ENCODE measurements at regions not wholly inside any gene's neighbourhood (a gene's known extent, or its start where the extent isn't known, plus 50 kb on each side); places are given as distances from the start of the nearest gene placed in this dataset.
"Not testable (repeated sequence)": the region's sequence is repeated elsewhere in the genome, so short reads cannot be mapped to it uniquely, and the experiment has no call there.

DNA sequence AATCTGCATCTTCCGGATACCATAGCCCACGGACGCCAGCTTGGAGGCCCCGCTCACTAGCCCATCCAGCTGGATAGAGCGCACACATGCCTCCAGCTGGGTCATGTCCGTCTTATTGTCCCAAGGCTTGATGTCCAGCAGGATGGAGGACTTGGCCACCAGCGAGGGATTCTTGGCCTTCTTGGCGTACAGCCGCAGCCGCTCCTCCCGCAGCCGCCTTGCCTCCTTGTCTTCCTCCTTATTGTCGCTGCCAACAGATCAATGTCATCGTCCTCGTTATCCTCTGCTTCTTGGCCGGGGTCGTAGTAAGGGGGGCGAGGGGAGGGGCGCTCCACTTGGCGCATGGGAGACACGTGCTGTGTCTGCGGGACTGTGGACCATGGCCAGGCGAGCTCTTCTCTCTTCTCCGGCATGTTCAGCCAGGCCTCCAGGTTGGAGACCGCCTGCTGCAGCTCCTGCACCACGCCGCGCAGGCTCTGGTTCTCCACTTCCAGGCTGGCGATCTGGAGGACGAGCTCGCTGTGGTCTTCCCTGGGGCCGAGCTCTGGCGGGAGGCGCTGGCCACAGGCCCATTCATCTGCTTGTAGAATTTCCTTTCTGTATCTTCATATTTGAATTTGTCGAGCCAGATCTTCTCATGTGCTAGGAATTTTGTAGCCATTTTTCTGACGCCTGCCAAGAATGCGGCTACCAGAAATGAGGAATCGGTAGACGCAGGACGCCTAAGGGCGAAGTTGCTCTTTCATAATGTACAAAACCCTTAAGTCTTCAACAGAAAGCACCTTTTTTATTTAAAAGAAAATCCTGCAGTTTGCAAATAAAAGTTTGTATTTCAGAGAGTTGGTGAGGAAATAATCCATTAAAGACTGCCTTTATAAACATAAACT, 60.1 kb upstream of the PTPRK start:
- DNase-seq: no peak

DNA sequence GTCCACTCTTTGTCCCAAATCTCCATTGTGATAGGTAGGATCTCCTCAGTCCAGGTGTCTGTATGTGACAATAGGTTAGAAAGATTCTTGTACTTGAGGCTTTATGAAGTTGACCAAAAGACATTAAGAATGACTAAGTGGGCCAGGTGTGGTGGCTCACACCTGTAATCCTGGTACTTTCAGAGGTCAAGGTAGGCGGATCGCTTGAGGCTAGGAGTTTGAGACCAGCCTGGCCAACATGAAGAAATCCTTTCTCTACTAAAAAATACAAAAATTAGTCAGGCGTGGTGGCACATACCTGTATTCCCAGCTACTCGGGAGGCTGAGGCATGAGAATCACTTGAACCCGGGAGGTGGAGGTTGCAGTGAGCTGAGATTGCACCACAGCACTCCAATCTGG, 54.9 kb upstream of the PTPRK start:
- DNase-seq: not testable (repeated sequence)

DNA sequence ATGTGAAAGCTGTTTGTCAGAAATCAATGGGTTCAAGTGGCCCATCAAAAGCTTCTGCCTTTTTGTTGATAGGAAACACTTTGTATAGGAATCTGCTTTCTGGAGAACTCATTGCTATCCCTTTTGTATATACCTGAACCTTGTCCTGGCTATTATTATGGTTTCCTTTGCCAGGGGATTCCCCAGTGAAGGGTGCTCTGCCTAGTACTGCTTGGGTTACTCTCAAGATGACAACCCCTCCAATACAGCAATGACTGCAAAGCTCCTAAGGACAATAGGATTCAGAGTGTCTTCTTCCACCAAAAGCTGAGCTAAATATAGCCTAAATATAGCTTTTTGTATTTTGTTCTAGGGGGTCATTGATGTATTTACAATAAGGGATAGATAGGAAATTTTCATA, 54.0 kb upstream of the PTPRK start:
- DNase-seq: no peak

DNA sequence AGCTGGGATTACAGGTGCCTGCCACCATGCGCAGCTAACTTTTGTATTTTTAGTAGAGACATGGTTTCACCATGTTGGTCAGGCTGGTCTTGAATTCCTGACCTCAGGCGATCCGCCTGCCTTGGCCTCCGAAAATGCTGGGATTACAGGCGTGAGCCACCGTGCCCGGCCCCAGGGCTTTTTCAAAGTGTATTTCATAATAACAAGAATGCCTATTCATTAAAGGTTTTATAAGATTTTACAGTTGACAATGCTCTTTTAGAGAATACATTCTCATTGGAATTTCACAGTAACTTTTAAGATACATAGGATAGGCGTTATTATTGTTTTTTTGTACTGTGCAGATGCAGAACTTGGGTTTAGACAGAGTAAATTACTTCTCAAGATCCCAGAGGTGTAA, 52.6 kb upstream of the PTPRK start:
- no peak for DNase-seq

DNA sequence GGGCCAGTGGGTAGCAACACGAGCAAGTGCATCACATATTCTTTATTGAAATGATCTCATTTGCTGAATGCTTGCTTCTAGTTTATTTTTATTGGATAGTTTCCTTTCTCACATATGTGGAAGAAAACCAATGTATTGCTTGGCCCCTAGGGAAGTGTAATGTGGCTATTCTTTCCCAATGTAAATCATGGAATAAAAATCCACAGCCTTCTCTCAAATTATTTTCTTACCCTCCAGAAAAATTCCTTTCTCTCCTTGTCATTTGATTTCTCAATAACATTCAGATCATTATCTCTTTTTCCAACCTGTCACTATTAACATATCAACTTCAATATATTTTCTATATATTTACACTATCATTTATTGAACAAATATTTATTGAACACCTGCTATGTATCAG, 51.9 kb upstream of the PTPRK start:
- no peak for DNase-seq

DNA sequence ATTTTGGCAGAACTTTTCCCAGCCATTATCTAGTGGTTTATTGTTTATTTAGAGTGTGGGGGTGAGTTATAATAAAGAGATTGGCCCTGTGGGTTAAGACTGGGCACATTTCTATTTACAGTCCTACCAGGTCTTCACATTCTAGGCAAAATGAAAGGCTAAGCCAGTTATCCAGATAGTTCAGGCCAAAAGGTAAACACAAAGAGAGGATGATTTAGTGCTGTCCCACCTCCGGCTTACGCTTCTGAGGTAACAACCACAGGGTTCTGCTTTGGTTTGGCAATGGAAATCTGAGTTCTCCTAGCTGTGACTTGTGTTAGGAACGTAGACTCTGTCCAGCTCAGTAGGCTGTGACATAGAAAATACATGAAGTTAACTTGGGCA, 50.3 kb upstream of the PTPRK start:
- DNase-seq: peak; percentile 2

DNA sequence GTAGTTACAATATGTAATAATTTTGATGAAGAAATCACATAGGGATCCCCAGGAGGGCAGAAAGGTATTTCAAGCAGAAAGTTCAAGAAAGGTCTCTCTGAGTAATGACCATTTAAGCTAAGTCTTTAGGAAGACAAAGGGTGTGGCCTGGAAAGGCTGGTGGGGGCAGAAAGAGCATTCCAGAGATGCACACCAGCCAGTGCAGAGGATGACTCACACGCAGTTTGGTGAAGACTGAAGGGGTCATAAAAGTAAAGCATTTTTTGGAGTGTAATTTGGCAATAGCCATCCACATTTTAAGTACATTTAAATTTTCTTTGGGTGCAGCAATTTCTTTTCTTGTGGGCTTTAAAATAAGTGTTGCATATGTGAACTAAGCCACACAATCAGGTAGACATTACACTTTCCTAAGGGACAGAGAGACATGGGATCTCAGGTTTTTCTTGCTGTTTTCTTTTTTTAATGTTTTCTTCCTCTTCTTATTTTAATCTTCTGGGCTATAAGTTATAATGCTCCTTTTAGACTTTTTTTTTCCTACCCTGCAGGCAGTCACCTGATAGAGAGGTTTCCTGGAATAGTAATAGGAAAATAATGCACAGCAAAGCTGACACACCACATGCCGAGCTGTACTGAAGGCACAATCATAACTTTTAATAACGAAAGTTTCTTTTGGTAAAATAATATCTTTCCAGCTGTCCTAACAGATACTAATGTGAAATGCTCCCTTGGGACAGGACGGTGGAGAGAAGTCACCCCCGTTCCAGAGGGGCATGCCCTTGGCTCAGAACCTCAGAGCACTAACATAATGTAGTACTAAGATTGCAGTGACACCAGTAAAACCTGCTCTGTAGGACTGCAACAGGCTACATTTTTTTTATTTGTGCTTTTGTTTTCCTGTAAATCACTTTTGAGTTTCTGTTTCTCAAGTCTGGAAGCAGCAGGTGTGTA, 49.6 kb upstream of the PTPRK start:
- DNase-seq: no peak
